Smooth muscle cell (in vitro differentiated cells): ENCODE measurements at regions not wholly inside any gene's neighbourhood (a gene's known extent, or its start where the extent isn't known, plus 50 kb on each side); places are given as distances from the start of the nearest gene placed in this dataset.

Experiments
- DNase-seq: peaks from one replicate; lab custom pipeline; 2025; ENCODE audit not compliant: unreplicated experiment; lab: John Stamatoyannopoulos, UW
- H2AFZ ChIP-seq: fragments of 200-600 bp; sonication (generic); 2 replicates; pipeline ENCODE4 v1.6.0; 2016; ENCODE audit warnings: antibody characterized with exemption, low read depth, mild to moderate bottlenecking
- H3F3A ChIP-seq: fragments of 200-600 bp; sonication (generic); 2 replicates; pipeline ENCODE4 v1.6.0; 2017; ENCODE audit warnings: antibody characterized with exemption, low read depth
- H3K27ac ChIP-seq: fragments of 200-600 bp; sonication (generic); 2 replicates; pipeline ENCODE4 v1.5.1; 2016; ENCODE audit warnings: low read depth, mild to moderate bottlenecking
- H3K27me3 ChIP-seq: fragments of 200-600 bp; sonication (generic); 2 replicates; pipeline ENCODE4 v1.6.1; 2016; ENCODE audit warnings: low read depth, mild to moderate bottlenecking
- H3K36me3 ChIP-seq: fragments of 200-600 bp; sonication (generic); 2 replicates; pipeline ENCODE4 v1.5.1; 2016; ENCODE audit warnings: low read depth
- H3K4me1 ChIP-seq: fragments of 200-600 bp; sonication (generic); 2 replicates; pipeline ENCODE4 v1.5.1; 2016; ENCODE audit warnings: low read depth
- H3K4me2 ChIP-seq: fragments of 200-600 bp; sonication (generic); 2 replicates; pipeline ENCODE4 v1.6.0; 2016; ENCODE audit warnings: mild to moderate bottlenecking
- H3K4me3 ChIP-seq: fragments of 200-600 bp; sonication (generic); 2 replicates; pipeline ENCODE4 v1.5.1; 2016; ENCODE audit warnings: mild to moderate bottlenecking
- H3K79me2 ChIP-seq: fragments of 200-600 bp; sonication (generic); 2 replicates; pipeline ENCODE4 v1.6.0; 2016; ENCODE audit warnings: low read depth, mild to moderate bottlenecking
- H3K9ac ChIP-seq: fragments of 200-600 bp; sonication (generic); 2 replicates; pipeline ENCODE4 v1.6.0; 2016; ENCODE audit warnings: low read depth
- H3K9me3 ChIP-seq: fragments of 200-600 bp; sonication (generic); replicated peaks from 2 replicates; pipeline ENCODE4 v1.5.1; 2016; ENCODE audit warnings: low read depth
- H4K20me1 ChIP-seq: fragments of 200-600 bp; sonication (generic); 2 replicates; pipeline ENCODE4 v1.6.0; 2016; ENCODE audit warnings: low read depth
- CTCF ChIP-seq: fragments of 200-600 bp; sonication (generic); IDR thresholded peaks from 2 replicates; pipeline ENCODE4 v1.5.1; 2017; ENCODE audit warnings: borderline replicate concordance, mild to moderate bottlenecking, antibody characterized with exemption; ENCODE audit not compliant: insufficient read depth, poor library complexity, severe bottlenecking
- WGBS: methylation state at CpG from one replicate; pipeline ENCODE4 v1.1.7; 2016; ENCODE audit warnings: low lambda C conversion rate; 5-methylcytosine and 5-hydroxymethylcytosine counted together

GRCh38 chrX:40177942-40178715 is 80.4 kb upstream of the BCOR start:
- no peak overlapping the region for H3K27ac ChIP-seq
- no peaks in the 10 kb centered on the region for H4K20me1 ChIP-seq
- H3K4me3 ChIP-seq: no peak overlapping the region
- H3K27me3 ChIP-seq: no peaks in the 10 kb centered on the region
- peaks cover 22% of the 10 kb centered on the region for H3F3A ChIP-seq
- H2AFZ ChIP-seq: no peak overlapping the region
- H3K4me2 ChIP-seq: no peak overlapping the region
- DNase-seq: no peak
- no peaks in the 10 kb centered on the region for H3K79me2 ChIP-seq
- H3K36me3 ChIP-seq: no peaks in the 10 kb centered on the region
- peaks cover 8% of the 10 kb centered on the region for H3K4me1 ChIP-seq
- TF ChIP-seq CTCF: no peak
- no peaks in the 10 kb centered on the region for H3K9me3 ChIP-seq
- 90% methylated on average over 14 of the region's 14 CpGs for WGBS
- H3K9ac ChIP-seq: no peak overlapping the region

- Histone ChIP-seq H3K27ac (no peak overlapping the region), H4K20me1 (no peaks in the 10 kb centered on the region), H2AFZ (no peak overlapping the region)
Measured at GRCh38 chrX:40177489-40177888, 79.7 kb upstream of the BCOR start.

DNA sequence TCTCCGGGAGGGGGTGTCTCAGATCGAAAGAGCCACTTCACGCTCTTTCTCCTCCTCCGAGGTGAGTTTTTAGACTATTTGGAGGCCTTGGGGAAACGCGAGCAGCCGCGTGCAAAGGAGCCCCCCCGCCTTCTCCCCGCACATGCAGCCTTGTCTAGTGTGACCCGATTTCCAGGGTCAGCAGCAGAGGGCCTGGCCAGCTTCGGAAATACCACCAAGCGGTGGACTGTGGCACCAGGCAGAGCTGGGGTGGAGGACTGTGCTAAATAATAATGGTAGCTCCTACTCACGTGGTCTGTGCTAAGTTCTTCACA is 79.3 kb upstream of the BCOR start:
- no peaks in the 10 kb centered on the region for H3K79me2 ChIP-seq
- no peak overlapping the region for H3K9ac ChIP-seq
- no peaks in the 10 kb centered on the region for H3K27me3 ChIP-seq
- TF ChIP-seq CTCF: no peak
- H4K20me1 ChIP-seq: no peaks in the 10 kb centered on the region
- 23% methylated on average over 14 of the region's 14 CpGs for WGBS
- no peak overlapping the region for H2AFZ ChIP-seq
- peak overlapping the region; percentile 65 for H3K4me3 ChIP-seq
- DNase-seq: no peak
- H3K27ac ChIP-seq: peak overlapping the region; percentile 30
- no peaks in the 10 kb centered on the region for H3K36me3 ChIP-seq
- H3K9me3 ChIP-seq: no peaks in the 10 kb centered on the region
- H3F3A ChIP-seq: peaks cover 22% of the 10 kb centered on the region
- peaks cover 8% of the 10 kb centered on the region for H3K4me1 ChIP-seq
- peak overlapping the region; percentile 84 for H3K4me2 ChIP-seq

More at GRCh38 chrX:40177489-40177888, 79.7 kb upstream of the BCOR start:
- Histone ChIP-seq H3K4me3 (no peak overlapping the region), H3K79me2 (no peaks in the 10 kb centered on the region), H3K27me3 (no peaks in the 10 kb centered on the region), H3K9ac (no peak overlapping the region), H3K4me2 (no peak overlapping the region), H3K36me3 (no peaks in the 10 kb centered on the region), H3F3A (peaks cover 22% of the 10 kb centered on the region), H3K4me1 (peaks cover 8% of the 10 kb centered on the region), H3K9me3 (no peaks in the 10 kb centered on the region)
- 94% methylated on average over 2 of the region's 2 CpGs for WGBS
- DNase-seq: no peak
- TF ChIP-seq CTCF: no peak
